Astrocyte (in vitro differentiated cells and primary cell): ENCODE measurements at regions not wholly inside any gene's neighbourhood (a gene's known extent, or its start where the extent isn't known, plus 50 kb on each side); places are given as distances from the start of the nearest gene placed in this dataset.

ENCODE experiments used
- DNase-seq: peaks from one replicate; pipeline ENCODE4 v3.0.0-alpha.2; 2010; ENCODE audit warnings: low read depth
- FAIRE-seq: peaks from 2 replicates; lab custom pipeline; 2011; peaks lifted over from hg19 to GRCh38; lab: Jason Lieb, UNC
- H2AFZ ChIP-seq: 2 replicates; pipeline ENCODE4 v1.6.0; 2012; ENCODE audit warnings: low read depth, low read length, inconsistent platforms
- H3K27ac ChIP-seq: 2 replicates; pipeline ENCODE4 v1.5.1; 2011; ENCODE audit warnings: low read depth, low read length, inconsistent platforms
- H3K27me3 ChIP-seq: 2 replicates; pipeline ENCODE4 v1.6.0; 2011; ENCODE audit warnings: low read length, inconsistent platforms; ENCODE audit not compliant: insufficient read depth
- H3K36me3 ChIP-seq: 2 replicates; pipeline ENCODE4 v1.5.1; 2011; ENCODE audit warnings: low read length, inconsistent platforms; ENCODE audit not compliant: insufficient read depth
- H3K4me1 ChIP-seq: 2 replicates; pipeline ENCODE4 v1.5.1; 2011; ENCODE audit warnings: low read length, inconsistent platforms; ENCODE audit not compliant: insufficient read depth
- H3K4me2 ChIP-seq: 2 replicates; pipeline ENCODE4 v1.6.0; 2012; ENCODE audit warnings: low read length, inconsistent platforms
- H3K4me3 ChIP-seq: 2 replicates; pipeline ENCODE4 v1.5.1; 2011; ENCODE audit warnings: low read depth, mild to moderate bottlenecking, low read length, inconsistent platforms; ENCODE audit not compliant: insufficient read depth
- H3K79me2 ChIP-seq: 2 replicates; pipeline ENCODE4 v1.6.0; 2012; ENCODE audit warnings: mild to moderate bottlenecking, low read length, inconsistent platforms; ENCODE audit not compliant: insufficient read depth
- H3K9ac ChIP-seq: 2 replicates; pipeline ENCODE4 v1.6.0; 2012; ENCODE audit warnings: mild to moderate bottlenecking, low read length, inconsistent platforms
- H3K9me3 ChIP-seq: 2 replicates; pipeline ENCODE4 v1.5.1; 2012; ENCODE audit warnings: low read depth, mild to moderate bottlenecking, low read length, inconsistent platforms; ENCODE audit not compliant: insufficient read depth
- H4K20me1 ChIP-seq: 2 replicates; pipeline ENCODE4 v1.6.0; 2012; ENCODE audit warnings: low read length, inconsistent platforms; ENCODE audit not compliant: insufficient read depth
- H3K27ac Mint-ChIP-seq: one replicate; pipeline ENCODE4 v1.8.0; 2021; ENCODE audit warnings: mild to moderate bottlenecking, mixed read lengths; ENCODE audit not compliant: unreplicated experiment
- H3K27me3 Mint-ChIP-seq: one replicate; pipeline ENCODE4 v1.8.0; 2021; ENCODE audit warnings: low read depth, mixed read lengths; ENCODE audit not compliant: unreplicated experiment
- H3K36me3 Mint-ChIP-seq: one replicate; pipeline ENCODE4 v1.8.0; 2021; ENCODE audit warnings: low read depth, mixed read lengths; ENCODE audit not compliant: unreplicated experiment
- H3K4me1 Mint-ChIP-seq: one replicate; pipeline ENCODE4 v1.8.0; 2021; ENCODE audit warnings: low read depth, mixed read lengths; ENCODE audit not compliant: unreplicated experiment
- H3K4me3 Mint-ChIP-seq: one replicate; pipeline ENCODE4 v1.8.0; 2021; ENCODE audit warnings: mild to moderate bottlenecking, moderate library complexity, mixed read lengths; ENCODE audit not compliant: unreplicated experiment
- H3K9me3 Mint-ChIP-seq: one replicate; pipeline ENCODE4 v1.8.0; 2021; ENCODE audit warnings: mild to moderate bottlenecking, mixed read lengths; ENCODE audit not compliant: unreplicated experiment
- CTCF ChIP-seq: IDR thresholded peaks from 2 replicates; pipeline ENCODE4 v1.5.1; 2011; ENCODE audit warnings: low read depth, mild to moderate bottlenecking, inconsistent platforms, low read length, moderate library complexity; ENCODE audit not compliant: insufficient read depth
- EZH2 ChIP-seq: IDR thresholded peaks from 2 replicates; pipeline ENCODE4 v1.6.1; 2012; ENCODE audit warnings: mild to moderate bottlenecking, low read length, inconsistent platforms; ENCODE audit not compliant: insufficient read depth

GRCh38 chr16:8326232-8326631, 264.1 kb downstream of the TMEM114 start:
- Histone ChIP-seq H3K79me2 (no peaks in the 10 kb centered on the region), H3K4me1 (no peaks in the 10 kb centered on the region), H3K27me3 (no peaks in the 10 kb centered on the region), H3K36me3 (no peaks in the 10 kb centered on the region), H2AFZ (no peak overlapping the region), H3K9me3 (peaks cover 4% of the 10 kb centered on the region), H3K27ac (no peak overlapping the region), H3K4me2 (no peak overlapping the region), H3K9ac (no peak overlapping the region), H4K20me1 (no peaks in the 10 kb centered on the region), H3K4me3 (no peak overlapping the region)
- H3K4me3 Mint-ChIP-seq: no peak overlapping the region
- FAIRE-seq (no peak), DNase-seq (no peak)
- no peaks in the 10 kb centered on the region for H3K36me3 Mint-ChIP-seq
- TF ChIP-seq EZH2 (no peak), CTCF (no peak)
- no peak overlapping the region for H3K27ac Mint-ChIP-seq
- peaks cover 4% of the 10 kb centered on the region for H3K27me3 Mint-ChIP-seq
- no peaks in the 10 kb centered on the region for H3K4me1 Mint-ChIP-seq
- H3K9me3 Mint-ChIP-seq: peaks cover 3% of the 10 kb centered on the region

- peaks cover 3% of the 10 kb centered on the region for H3K9me3 Mint-ChIP-seq
- no peak for DNase-seq
- Histone ChIP-seq H3K9me3 (peaks cover 4% of the 10 kb centered on the region), H3K27ac (no peak overlapping the region), H4K20me1 (no peaks in the 10 kb centered on the region), H3K36me3 (no peaks in the 10 kb centered on the region), H3K4me3 (no peak overlapping the region), H2AFZ (no peak overlapping the region), H3K4me1 (no peaks in the 10 kb centered on the region), H3K79me2 (no peaks in the 10 kb centered on the region), H3K4me2 (no peak overlapping the region), H3K9ac (no peak overlapping the region), H3K27me3 (no peaks in the 10 kb centered on the region)
- no peak overlapping the region for H3K27ac Mint-ChIP-seq
- no peak for TF ChIP-seq CTCF
- peaks cover 4% of the 10 kb centered on the region for H3K27me3 Mint-ChIP-seq
- no peak for FAIRE-seq
- no peaks in the 10 kb centered on the region for H3K36me3 Mint-ChIP-seq
- H3K4me1 Mint-ChIP-seq: no peaks in the 10 kb centered on the region
- H3K4me3 Mint-ChIP-seq: no peak overlapping the region
Observed at GRCh38 chr16:8323153-8323552, 267.2 kb downstream of the TMEM114 start.

- Histone ChIP-seq H3K36me3 (no peaks in the 10 kb centered on the region), H3K27me3 (no peaks in the 10 kb centered on the region), H3K4me2 (no peak overlapping the region), H3K9me3 (peaks cover 4% of the 10 kb centered on the region), H3K79me2 (no peaks in the 10 kb centered on the region), H3K4me3 (no peak overlapping the region), H3K27ac (no peak overlapping the region), H3K4me1 (no peaks in the 10 kb centered on the region), H4K20me1 (no peaks in the 10 kb centered on the region), H2AFZ (no peak overlapping the region), H3K9ac (no peak overlapping the region)
- Mint-ChIP-seq H3K27ac (no peak overlapping the region), H3K4me1 (no peaks in the 10 kb centered on the region), H3K27me3 (peaks cover 4% of the 10 kb centered on the region), H3K4me3 (no peak overlapping the region), H3K9me3 (peaks cover 3% of the 10 kb centered on the region), H3K36me3 (no peaks in the 10 kb centered on the region)
- TF ChIP-seq EZH2 (no peak), CTCF (no peak)
- DNase-seq (no peak), FAIRE-seq (no peak)
Observed at GRCh38 chr16:8320131-8320530, 270.2 kb downstream of the TMEM114 start.
